HepG2 (cell line): ENCODE measurements at regions not wholly inside any gene's neighbourhood (a gene's known extent, or its start where the extent isn't known, plus 50 kb on each side); places are given as distances from the start of the nearest gene placed in this dataset.

Experiments
- ATAC-seq: fragments of 200-7000 bp; cut with Tn5 transposase; 3 replicates; pipeline ENCODE4 v1.9.1; 2020; ENCODE audit warnings: mild to moderate bottlenecking, moderate library complexity
- BruUV-seq: library from RNA; stranded (reverse); fragments of 400-500 nt; replicated peaks from 2 replicates; lab custom pipeline; 2021; lab: Mats Ljungman, UMichigan
- CTCF ChIA-PET: fragments of 300-600 bp; formaldehyde crosslinking; extraction: SDS; loops from one replicate; lab custom pipeline; 2021; ENCODE audit warnings: low total read pairs, inconsistent platforms, low intra/inter-chr PET ratio; lab: Yijun Ruan, JAX
- POLR2A ChIA-PET: fragments of 350-600 bp; sonication (Branson Sonifier 250); formaldehyde crosslinking; loops from one replicate; lab custom pipeline; 2020; ENCODE audit warnings: antibody characterized with exemption, inconsistent platforms; lab: Yijun Ruan, JAX
- DNase-seq: peaks from one replicate; pipeline ENCODE4 v3.0.0-alpha.2; 2015; ENCODE audit warnings: low spot score
- FAIRE-seq: peaks from 3 replicates; lab custom pipeline; 2011; peaks lifted over from hg19 to GRCh38; lab: Jason Lieb, UNC
- H2AFZ ChIP-seq: one replicate; pipeline ENCODE4 v1.6.1; 2011; ENCODE audit warnings: low read length, inconsistent platforms
- H3K27ac ChIP-seq: fragments of 300-600 bp; 3 replicates; pipeline ENCODE4 v1.8.0; 2011; ENCODE audit warnings: mixed run types, mild to moderate bottlenecking, mixed read lengths, low read length, inconsistent platforms; ENCODE audit not compliant: insufficient read depth; ENCODE audit errors: extremely low read length
- H3K27me3 ChIP-seq, 2 experiments: fragments of 200-600 bp in 1 of 2; 2 replicates in 1 of 2; 3 replicates in 1 of 2; pipeline versions ENCODE4 v1.6.0 to v1.8.0; 2011; ENCODE audit warnings: low read length in 2 of 2, mild to moderate bottlenecking in 2 of 2, moderate library complexity in 2 of 2, inconsistent platforms in 1 of 2; ENCODE audit not compliant: insufficient read depth in 2 of 2, control insufficient read depth in 1 of 2
- H3K36me3 ChIP-seq, 2 experiments: fragments of 200-600 bp in 1 of 2; replicated peaks in 1 of 2; 2 replicates in 1 of 2; 3 replicates in 1 of 2; pipeline versions ENCODE4 v1.5.1 to v1.8.0; 2011; ENCODE audit warnings: low read length in 2 of 2, inconsistent platforms in 1 of 2; ENCODE audit not compliant: insufficient read depth in 2 of 2, control insufficient read depth in 1 of 2
- H3K4me1 ChIP-seq: 2 replicates; pipeline ENCODE4 v1.5.1; 2012; ENCODE audit warnings: low read length, inconsistent platforms; ENCODE audit not compliant: insufficient read depth
- H3K4me2 ChIP-seq: 2 replicates; pipeline ENCODE4 v1.6.0; 2011; ENCODE audit warnings: low read depth, low read length, inconsistent platforms
- H3K4me3 ChIP-seq, 3 experiments: fragments of 200-600 bp in 1 of 3; sonication (generic), shearing (Covaris generic) in 1 of 3; replicated peaks in 1 of 3; 2 replicates each; pipeline ENCODE4 v1.5.1; 2011 to 2016; ENCODE audit warnings: low read length in 3 of 3, inconsistent platforms in 2 of 3, low read depth in 2 of 3, mild to moderate bottlenecking in 2 of 3, control low read depth in 1 of 3, mixed read lengths in 1 of 3; ENCODE audit not compliant: insufficient read depth in 1 of 3
- H3K79me2 ChIP-seq: one replicate; pipeline ENCODE4 v1.6.1; 2011; ENCODE audit warnings: low read length, inconsistent platforms; ENCODE audit not compliant: insufficient read depth
- H3K9ac ChIP-seq: 2 replicates; pipeline ENCODE4 v1.6.0; 2011; ENCODE audit warnings: mild to moderate bottlenecking, low read depth, low read length, inconsistent platforms; ENCODE audit not compliant: insufficient read depth
- H3K9me3 ChIP-seq: 2 replicates; pipeline ENCODE4 v1.5.1; 2012; ENCODE audit warnings: mild to moderate bottlenecking, low read length
- H4K20me1 ChIP-seq: 2 replicates; pipeline ENCODE4 v1.6.0; 2011; ENCODE audit warnings: inconsistent platforms, mild to moderate bottlenecking, low read length, moderate library complexity; ENCODE audit not compliant: insufficient read depth
- ATF7 ChIP-seq, 2 experiments: fragments of 450-650 bp in 1 of 2; sonication (generic) in 1 of 2; formaldehyde crosslinking in 1 of 2; IDR thresholded peaks; 2 replicates each; pipeline versions ENCODE4 v1.4.0 to v1.6.1; 2016 to 2020; ENCODE audit warnings: antibody characterized with exemption in 1 of 2, mild to moderate bottlenecking in 1 of 2, missing genetic modification reagents in 1 of 2
- CHD2 ChIP-seq: IDR thresholded peaks from 2 replicates; pipeline ENCODE4 v1.6.1; 2011; ENCODE audit warnings: low read depth, low read length, improper control_type of control experiment
- CREB3 ChIP-seq: sonication (generic); formaldehyde crosslinking; IDR thresholded peaks from 2 replicates; pipeline ENCODE4 v1.5.0; 2020; ENCODE audit warnings: missing genetic modification reagents
- FOXK2 ChIP-seq: fragments of 450-650 bp; IDR thresholded peaks from 2 replicates; pipeline ENCODE4 v1.6.1; 2016
- HMGXB3 ChIP-seq: sonication (generic); formaldehyde crosslinking; IDR thresholded peaks from 2 replicates; pipeline ENCODE4 v1.4.0; 2020; ENCODE audit warnings: missing genetic modification reagents, borderline replicate concordance
- HOXA9 ChIP-seq: sonication (generic); formaldehyde crosslinking; IDR thresholded peaks from 2 replicates; pipeline ENCODE4 v1.8.1; 2022; ENCODE audit warnings: missing genetic modification reagents, mild to moderate bottlenecking, moderate library complexity, borderline replicate concordance
- MLLT10 ChIP-seq: sonication (generic); formaldehyde crosslinking; IDR thresholded peaks from 2 replicates; pipeline ENCODE4 v1.4.0; 2020; ENCODE audit warnings: missing genetic modification reagents
- REPIN1 ChIP-seq: sonication (generic); formaldehyde crosslinking; IDR thresholded peaks from 2 replicates; pipeline ENCODE4 v1.8.0; 2022; ENCODE audit warnings: missing genetic modification reagents, low read depth, mild to moderate bottlenecking, borderline replicate concordance
- RORA ChIP-seq: sonication (generic); formaldehyde crosslinking; IDR thresholded peaks from 2 replicates; pipeline ENCODE4 v1.5.0; 2020; ENCODE audit warnings: mild to moderate bottlenecking, missing genetic modification reagents, moderate library complexity
- SATB2 ChIP-seq: sonication (generic); formaldehyde crosslinking; IDR thresholded peaks from 2 replicates; pipeline ENCODE4 v1.5.0; 2020; ENCODE audit warnings: missing genetic modification reagents
- ZFP41 ChIP-seq: sonication (generic); formaldehyde crosslinking; IDR thresholded peaks from 2 replicates; pipeline ENCODE4 v1.4.0; 2020; ENCODE audit warnings: mild to moderate bottlenecking, missing genetic modification reagents, borderline replicate concordance
- ZNF18 ChIP-seq: sonication (generic); formaldehyde crosslinking; IDR thresholded peaks from 2 replicates; pipeline ENCODE4 v1.8.0; 2022; ENCODE audit warnings: mild to moderate bottlenecking, missing genetic modification reagents; ENCODE audit not compliant: insufficient replicate concordance
- ZNF44 ChIP-seq: sonication (generic); formaldehyde crosslinking; IDR thresholded peaks from 2 replicates; pipeline ENCODE4 v1.5.1; 2020; ENCODE audit warnings: mild to moderate bottlenecking, missing genetic modification reagents
- ZNF468 ChIP-seq: sonication (generic); formaldehyde crosslinking; IDR thresholded peaks from 2 replicates; pipeline ENCODE4 v1.8.0; 2022; ENCODE audit warnings: mild to moderate bottlenecking, moderate library complexity, missing genetic modification reagents
- ZSCAN22 ChIP-seq: sonication (generic); formaldehyde crosslinking; IDR thresholded peaks from 2 replicates; pipeline ENCODE4 v1.4.0; 2020; ENCODE audit warnings: mild to moderate bottlenecking, missing genetic modification reagents
- WGBS: methylation state at CpG from one replicate; pipeline ENCODE4 v1.1.6; 2017; ENCODE audit warnings: low lambda C conversion rate; 5-methylcytosine and 5-hydroxymethylcytosine counted together
- in situ Hi-C: cut with HindIII; loops from 2 replicates; pipeline ENCODE4 v1.10.0; 2017; ENCODE audit warnings: low pct_unique_long_range_greater_than_20kb; ENCODE audit not compliant: extremely low pct_ligation_motif_present
- intact Hi-C: fragments of 100-400 bp; cut with micrococcal nuclease; formaldehyde crosslinking; loops from one replicate; pipeline ENCODE4 v1.10.0; 2022; ENCODE audit not compliant: unreplicated experiment

GRCh38 chr2:107743274-107743673 is 83.4 kb upstream of the RGPD4 start:
- Histone ChIP-seq H3K4me2 (no peak overlapping the region), H3K27me3 (no peaks in the 10 kb centered on the region), H3K4me3 (no peak overlapping the region), H3K36me3 (no peaks in the 10 kb centered on the region), H4K20me1 (no peaks in the 10 kb centered on the region), H3K27ac (no peak overlapping the region), H3K9ac (no peak overlapping the region), H3K79me2 (no peaks in the 10 kb centered on the region), H3K9me3 (no peaks in the 10 kb centered on the region), H3K4me1 (no peaks in the 10 kb centered on the region), H2AFZ (no peak overlapping the region)
- 6% methylated on average over 5 of the region's 5 CpGs for WGBS
- ChIA-PET CTCF (no interaction called here), POLR2A (no interaction called here)
- ATAC-seq (no peak), FAIRE-seq (no peak), DNase-seq (no peak)
- no TSS peak for BruUV-seq
- in situ Hi-C loops (no loop called here), intact Hi-C loops (no loop called here)
- TF ChIP-seq ZNF44 (no peak), HMGXB3 (CRISPR knock-in tag) (no peak), ATF7 (IDR thresholded peaks at IDR 0.05) (no peak), ATF7 (CRISPR knock-in tag; IDR thresholded peaks at IDR 0.05) (no peak), MLLT10 (CRISPR knock-in tag) (no peak), ZNF18 (CRISPR knock-in tag) (no peak), CREB3 (CRISPR knock-in tag) (no peak), REPIN1 (CRISPR knock-in tag) (no peak), FOXK2 (no peak), RORA (CRISPR knock-in tag) (no peak), ZSCAN22 (no peak), CHD2 (no peak), SATB2 (CRISPR knock-in tag) (no peak), ZNF468 (CRISPR knock-in tag) (no peak), HOXA9 (CRISPR knock-in tag) (no peak), ZFP41 (no peak)
